DOHH2 (cell line): ENCODE measurements at regions not wholly inside any gene's neighbourhood (a gene's known extent, or its start where the extent isn't known, plus 50 kb on each side); places are given as distances from the start of the nearest gene placed in this dataset.

ENCODE experiments used
- H3F3A ChIP-seq: fragments of 200-600 bp; sonication (generic), shearing (Covaris generic); 2 replicates; pipeline ENCODE4 v1.6.0; 2016; ENCODE audit warnings: antibody characterized with exemption, mild to moderate bottlenecking; ENCODE audit not compliant: control insufficient read depth, insufficient read depth
- H3K27ac ChIP-seq: fragments of 200-600 bp; sonication (generic); 2 replicates; pipeline ENCODE4 v1.5.1; 2014; ENCODE audit warnings: low read depth, mild to moderate bottlenecking, low read length, moderate library complexity
- H3K27me3 ChIP-seq: fragments of 200-600 bp; sonication (generic); 2 replicates; pipeline ENCODE4 v1.6.1; 2014; ENCODE audit warnings: mild to moderate bottlenecking, low read length, mixed read lengths; ENCODE audit not compliant: control insufficient read depth
- H3K36me3 ChIP-seq: fragments of 200-600 bp; sonication (generic); 2 replicates; pipeline ENCODE4 v1.6.1; 2014; ENCODE audit warnings: mild to moderate bottlenecking, low read length, moderate library complexity, mixed read lengths; ENCODE audit not compliant: control insufficient read depth
- H3K4me1 ChIP-seq: fragments of 200-600 bp; sonication (generic); 2 replicates; pipeline ENCODE4 v1.6.1; 2014; ENCODE audit warnings: mild to moderate bottlenecking, low read length, mixed read lengths; ENCODE audit not compliant: control insufficient read depth
- H3K4me2 ChIP-seq: fragments of 200-600 bp; sonication (generic); 2 replicates; pipeline ENCODE4 v1.6.0; 2014; ENCODE audit warnings: mild to moderate bottlenecking, low read length, moderate library complexity
- H3K4me3 ChIP-seq: fragments of 200-600 bp; sonication (generic); 2 replicates; pipeline ENCODE4 v1.5.1; 2014; ENCODE audit warnings: mild to moderate bottlenecking, low read length, mixed read lengths
- H3K79me2 ChIP-seq: fragments of 200-600 bp; sonication (generic); 2 replicates; pipeline ENCODE4 v1.6.1; 2014; ENCODE audit warnings: mild to moderate bottlenecking, low read length, mixed read lengths; ENCODE audit not compliant: control insufficient read depth
- H3K9me2 ChIP-seq: fragments of 200-600 bp; sonication (generic); replicated peaks from 2 replicates; pipeline ENCODE4 v1.6.1; 2014; ENCODE audit warnings: mild to moderate bottlenecking, low read length, mixed read lengths; ENCODE audit not compliant: control insufficient read depth
- H3K9me3 ChIP-seq: fragments of 200-600 bp; sonication (generic); 2 replicates; pipeline ENCODE4 v1.6.1; 2014; ENCODE audit warnings: antibody characterized with exemption, low read length, mixed read lengths; ENCODE audit not compliant: control insufficient read depth, insufficient read depth
- H4K20me1 ChIP-seq: fragments of 200-600 bp; sonication (generic); 2 replicates; pipeline ENCODE4 v1.6.0; 2014; ENCODE audit warnings: low read depth, mild to moderate bottlenecking, antibody characterized with exemption, low read length, moderate library complexity; ENCODE audit not compliant: control insufficient read depth, insufficient read depth
- EZH2phosphoT487 ChIP-seq: fragments of 200-600 bp; sonication (generic); IDR thresholded peaks from 2 replicates; pipeline ENCODE4 v1.6.1; 2017; ENCODE audit warnings: borderline replicate concordance, mild to moderate bottlenecking, antibody characterized with exemption, low read length, moderate library complexity, mixed read lengths
- TF ChIP-seq, protein P1 (sequence below): fragments of 200-600 bp; sonication (generic); IDR thresholded peaks from one replicate; pipeline ENCODE4 v1.5.1; 2014; ENCODE audit warnings: antibody characterized with exemption, mild to moderate bottlenecking, low read depth, low read length; ENCODE audit not compliant: poor library complexity, severe bottlenecking

DNA sequence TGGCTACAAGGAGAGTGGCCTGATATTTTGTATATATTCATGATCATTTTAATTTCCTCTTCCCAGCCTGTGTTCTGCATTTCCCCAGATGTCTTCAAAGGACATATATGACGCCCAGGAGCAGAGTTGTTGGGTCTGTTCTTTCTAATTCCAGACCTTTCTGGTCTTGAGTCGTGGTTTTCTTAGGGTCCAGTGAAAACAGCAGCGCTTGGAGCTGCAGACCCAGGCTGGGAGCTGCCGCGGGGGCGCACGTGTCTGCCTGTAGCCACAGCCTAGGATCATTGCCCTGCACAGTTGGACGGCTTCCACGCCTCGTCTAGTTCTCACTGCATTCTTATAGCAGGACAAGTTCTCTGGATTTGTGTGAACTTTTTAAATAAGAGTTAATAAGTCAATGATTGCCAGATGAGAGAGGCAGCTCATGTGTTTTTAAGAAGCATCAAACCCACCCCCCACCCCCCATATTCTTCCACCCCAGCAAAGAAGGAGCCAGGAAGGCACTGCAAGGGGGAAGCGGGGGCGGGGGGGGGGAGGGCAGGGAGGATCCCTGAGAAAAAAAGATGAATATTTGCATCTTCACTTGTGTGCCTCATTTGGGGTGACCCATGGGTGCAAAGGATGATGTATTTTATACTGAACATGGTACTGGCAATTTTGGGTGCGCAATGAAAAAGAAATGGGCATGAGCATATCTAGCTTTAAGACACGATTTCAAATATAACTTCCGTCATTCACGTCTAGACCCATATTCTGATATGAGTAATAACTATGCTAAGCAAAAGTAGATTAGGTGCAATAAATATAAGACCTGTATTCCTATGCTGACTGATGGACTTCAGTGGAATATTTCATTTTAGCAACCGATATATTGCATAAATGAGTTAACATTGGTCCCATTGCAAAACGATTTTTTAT, 160.0 kb downstream of the TBXT start:
- Histone ChIP-seq H3K36me3 (no peaks in the 10 kb centered on the region), H3K4me2 (no peak overlapping the region), H3K9me3 (no peaks in the 10 kb centered on the region), H3K9me2 (no peaks in the 10 kb centered on the region), H3K4me1 (no peaks in the 10 kb centered on the region), H3K79me2 (no peaks in the 10 kb centered on the region), H3F3A (no peaks in the 10 kb centered on the region), H4K20me1 (no peaks in the 10 kb centered on the region), H3K4me3 (no peak overlapping the region), H3K27me3 (no peaks in the 10 kb centered on the region; the same call in 1 of the 2 replicates), H3K27ac (no peak overlapping the region)
- TF ChIP-seq, protein P1, sequence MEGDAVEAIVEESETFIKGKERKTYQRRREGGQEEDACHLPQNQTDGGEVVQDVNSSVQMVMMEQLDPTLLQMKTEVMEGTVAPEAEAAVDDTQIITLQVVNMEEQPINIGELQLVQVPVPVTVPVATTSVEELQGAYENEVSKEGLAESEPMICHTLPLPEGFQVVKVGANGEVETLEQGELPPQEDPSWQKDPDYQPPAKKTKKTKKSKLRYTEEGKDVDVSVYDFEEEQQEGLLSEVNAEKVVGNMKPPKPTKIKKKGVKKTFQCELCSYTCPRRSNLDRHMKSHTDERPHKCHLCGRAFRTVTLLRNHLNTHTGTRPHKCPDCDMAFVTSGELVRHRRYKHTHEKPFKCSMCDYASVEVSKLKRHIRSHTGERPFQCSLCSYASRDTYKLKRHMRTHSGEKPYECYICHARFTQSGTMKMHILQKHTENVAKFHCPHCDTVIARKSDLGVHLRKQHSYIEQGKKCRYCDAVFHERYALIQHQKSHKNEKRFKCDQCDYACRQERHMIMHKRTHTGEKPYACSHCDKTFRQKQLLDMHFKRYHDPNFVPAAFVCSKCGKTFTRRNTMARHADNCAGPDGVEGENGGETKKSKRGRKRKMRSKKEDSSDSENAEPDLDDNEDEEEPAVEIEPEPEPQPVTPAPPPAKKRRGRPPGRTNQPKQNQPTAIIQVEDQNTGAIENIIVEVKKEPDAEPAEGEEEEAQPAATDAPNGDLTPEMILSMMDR: no peak
- TF ChIP-seq EZH2phosphoT487: no peak

DNA sequence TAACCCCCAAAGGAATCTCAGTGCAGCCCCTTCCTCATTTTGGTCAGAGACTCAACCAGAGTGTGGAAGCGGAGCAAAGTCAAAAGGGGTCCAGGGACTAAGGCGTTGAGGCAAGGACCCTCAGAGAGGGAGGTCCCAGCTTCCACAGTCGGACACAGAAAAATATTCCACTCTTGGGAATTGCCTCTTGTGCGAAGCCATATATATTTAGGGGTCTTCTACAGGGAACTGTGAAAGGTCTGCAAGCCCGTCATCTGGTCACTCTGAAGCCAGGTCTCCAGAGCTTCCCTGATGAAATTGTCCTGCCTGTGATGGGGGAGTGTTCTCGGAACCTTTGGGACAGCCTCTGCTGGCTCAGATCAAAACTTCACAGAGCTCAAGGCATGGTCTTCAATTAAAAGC, 160.8 kb downstream of the TBXT start:
- Histone ChIP-seq H3K9me3 (no peaks in the 10 kb centered on the region), H3K4me3 (no peak overlapping the region), H3K27me3 (no peaks in the 10 kb centered on the region; the same call in 1 of the 2 replicates), H3K4me2 (no peak overlapping the region), H3K27ac (no peak overlapping the region), H3K36me3 (no peaks in the 10 kb centered on the region), H3K79me2 (no peaks in the 10 kb centered on the region), H3F3A (no peaks in the 10 kb centered on the region), H3K9me2 (no peaks in the 10 kb centered on the region), H4K20me1 (no peaks in the 10 kb centered on the region), H3K4me1 (no peaks in the 10 kb centered on the region)
- TF ChIP-seq, protein P1: no peak
- no peak for TF ChIP-seq EZH2phosphoT487

DNA sequence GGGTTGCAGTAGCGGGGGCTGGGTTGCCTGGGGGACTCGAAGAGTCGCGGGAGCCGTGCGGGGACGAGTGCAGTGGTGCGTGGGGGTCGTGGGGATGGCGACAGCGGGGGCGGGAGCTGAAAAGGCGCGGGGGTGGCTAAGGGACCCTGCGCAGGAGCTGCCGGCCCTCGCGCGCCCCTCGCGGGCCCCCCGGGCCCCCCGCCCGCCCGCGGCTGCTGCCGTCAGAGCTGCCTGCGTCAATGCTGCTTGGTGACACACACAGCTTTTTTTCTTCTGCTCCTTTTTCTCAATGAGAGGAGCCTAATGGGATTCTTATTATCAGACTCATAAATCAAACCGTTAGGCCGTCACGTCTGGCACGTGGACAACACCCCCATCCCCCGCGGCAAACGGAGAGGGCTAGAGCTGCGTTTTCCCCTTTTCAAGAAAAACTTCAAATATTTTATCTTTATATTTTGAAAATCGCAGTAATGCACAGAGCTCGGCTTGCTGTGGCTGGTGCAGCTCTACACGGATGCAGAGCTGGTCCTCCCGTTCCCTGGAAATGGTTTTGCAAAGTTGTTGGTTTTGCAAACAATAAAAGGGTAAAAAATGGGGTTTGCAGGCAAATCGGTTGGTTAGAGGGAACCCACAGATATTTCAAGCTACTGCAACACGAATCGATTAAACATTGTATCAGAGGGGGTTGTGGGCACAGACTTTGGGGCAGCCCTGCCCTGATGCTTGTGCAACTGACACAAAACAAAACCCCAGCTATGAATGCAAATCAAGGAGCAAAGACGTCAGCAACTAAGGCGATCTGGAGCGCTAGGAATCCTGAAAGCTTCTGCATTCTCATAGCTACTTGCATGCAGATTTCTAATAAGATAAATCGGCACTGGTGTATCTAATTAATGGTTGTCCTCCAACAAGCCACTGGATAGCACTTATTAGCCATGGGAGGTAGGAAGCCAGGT, 161.4 kb downstream of the TBXT start:
- H3K4me3 ChIP-seq: no peak overlapping the region
- no peaks in the 10 kb centered on the region for H3K9me2 ChIP-seq
- no peaks in the 10 kb centered on the region; the same call in 1 of the 2 replicates for H3K27me3 ChIP-seq
- H3K27ac ChIP-seq: no peak overlapping the region
- no peaks in the 10 kb centered on the region for H3K79me2 ChIP-seq
- H3K36me3 ChIP-seq: no peaks in the 10 kb centered on the region
- TF ChIP-seq EZH2phosphoT487: no peak
- TF ChIP-seq, protein P1: no peak
- H3K4me2 ChIP-seq: no peak overlapping the region
- no peaks in the 10 kb centered on the region for H3K4me1 ChIP-seq
- no peaks in the 10 kb centered on the region for H3K9me3 ChIP-seq
- no peaks in the 10 kb centered on the region for H3F3A ChIP-seq
- no peaks in the 10 kb centered on the region for H4K20me1 ChIP-seq
